ENCODE measurements at regions not wholly inside any gene's neighbourhood (a gene's known extent, or its start where the extent isn't known, plus 50 kb on each side); places are given as distances from the start of the nearest gene placed in this dataset.

DNA sequence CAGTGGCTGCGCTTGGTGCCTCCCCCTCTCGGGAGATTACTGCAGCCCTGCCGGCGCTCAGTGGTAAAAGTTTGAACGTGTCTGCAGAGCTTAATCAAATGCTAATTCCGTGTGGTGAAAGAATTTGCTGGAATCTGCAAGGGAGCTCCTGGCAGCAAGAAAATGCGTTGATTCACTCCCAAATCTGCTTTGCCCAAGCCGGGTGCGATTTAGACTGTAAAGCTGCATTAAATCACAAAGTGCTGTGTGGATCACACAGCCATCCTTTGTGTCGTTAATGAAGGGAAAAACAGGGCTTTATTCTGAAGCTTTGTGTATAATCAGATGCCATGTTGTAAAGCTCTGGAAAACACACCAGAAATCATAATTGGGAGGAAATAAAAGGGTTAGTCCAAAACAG lies 444.1 kb downstream of the BCOR start (continued):
- TF ChIP-seq SMC3 (conservative IDR thresholded peaks at IDR 0.05; ENCODE audit: poor library complexity) (no peak), RAD21 (conservative IDR thresholded peaks at IDR 0.05) (no peak)

DNA sequence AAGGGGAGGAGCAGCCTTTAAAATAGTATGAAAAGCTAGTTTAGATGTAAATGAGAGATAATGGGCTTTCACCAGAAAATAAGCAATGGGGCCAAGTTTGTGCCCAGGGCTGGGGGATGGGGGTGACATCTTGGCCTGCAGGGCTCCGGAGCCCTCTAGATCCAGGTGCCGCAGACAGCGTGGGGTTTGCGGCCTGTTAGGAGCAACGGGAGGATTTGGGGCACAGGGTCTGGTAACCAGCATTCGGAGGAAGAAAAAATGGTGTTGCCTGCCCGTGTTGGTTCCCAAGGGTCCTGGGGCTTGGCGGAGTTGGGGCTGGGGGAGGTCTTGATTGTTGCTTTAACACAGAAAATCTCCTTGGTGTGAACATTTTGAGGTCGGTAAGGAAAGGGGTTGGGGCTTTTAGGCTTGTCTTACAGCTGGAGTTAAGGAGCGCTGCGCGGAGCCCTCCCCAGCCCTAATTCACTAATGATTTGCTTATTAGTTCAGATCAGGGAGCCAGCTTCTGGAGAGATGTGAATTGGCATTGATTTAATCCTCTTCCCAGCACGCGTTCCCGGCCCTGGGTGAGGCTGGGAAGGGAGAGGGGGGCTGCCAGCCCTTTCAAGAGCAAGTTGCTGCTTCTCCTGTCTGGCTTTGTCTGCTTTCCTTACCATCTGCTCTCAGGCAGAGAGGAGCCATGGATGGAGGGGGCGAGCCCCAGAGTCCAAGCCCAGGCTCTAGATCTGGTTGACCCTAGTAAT lies 443.4 kb downstream of the BCOR start:
- Histone ChIP-seq H3K9me3 (ENCODE audit: low read length) (no peaks in the 10 kb centered on the region), H3K79me2 (replicated peaks; ENCODE audit: insufficient read depth, low read length) (no peaks in the 10 kb centered on the region), H4K20me1 (ENCODE audit: insufficient read depth) (no peaks in the 10 kb centered on the region), H3K9me2 (ENCODE audit: insufficient read depth, low read length) (no peaks in the 10 kb centered on the region), H3K27me3 (ENCODE audit: insufficient read depth, low read depth, low read length) (no peaks in the 10 kb centered on the region), H3K27ac (ENCODE audit: low read length) (no peak overlapping the region), H3K4me2 (ENCODE audit: low read length) (no peak overlapping the region), H2AFZ (ENCODE audit: low read depth, low read length) (no peak overlapping the region), H3K4me3 (ENCODE audit: low read length) (no peak overlapping the region), H3K9ac (ENCODE audit: low read length) (peak overlapping the region; percentile 5), H3K36me3 (ENCODE audit: insufficient read depth, low read length) (no peaks in the 10 kb centered on the region), H3F3A (ENCODE audit: insufficient read depth, low read length, poor library complexity, severe bottlenecking) (no peaks in the 10 kb centered on the region)
- no peak for TF ChIP-seq REST (IDR thresholded peaks at IDR 0.05; ENCODE audit: borderline replicate concordance)
- no peak for TF ChIP-seq CTCF (IDR thresholded peaks at IDR 0.05; ENCODE audit: poor library complexity, severe bottlenecking)
- TF ChIP-seq POLR2AphosphoS5 (IDR thresholded peaks at IDR 0.05) = no peak
- no peak for TF ChIP-seq SMC3 (conservative IDR thresholded peaks at IDR 0.05; ENCODE audit: poor library complexity)
- no peak for TF ChIP-seq EP300 (conservative IDR thresholded peaks at IDR 0.05; ENCODE audit: poor library complexity, severe bottlenecking)
- no peak for TF ChIP-seq RAD21 (conservative IDR thresholded peaks at IDR 0.05)
- no peak for TF ChIP-seq EZH2 (IDR thresholded peaks at IDR 0.05; ENCODE audit: borderline replicate concordance, insufficient read depth, low read length, poor library complexity, severe bottlenecking)
- TF ChIP-seq TAF1 (IDR thresholded peaks at IDR 0.05; ENCODE audit: low read depth) = no peak

DNA sequence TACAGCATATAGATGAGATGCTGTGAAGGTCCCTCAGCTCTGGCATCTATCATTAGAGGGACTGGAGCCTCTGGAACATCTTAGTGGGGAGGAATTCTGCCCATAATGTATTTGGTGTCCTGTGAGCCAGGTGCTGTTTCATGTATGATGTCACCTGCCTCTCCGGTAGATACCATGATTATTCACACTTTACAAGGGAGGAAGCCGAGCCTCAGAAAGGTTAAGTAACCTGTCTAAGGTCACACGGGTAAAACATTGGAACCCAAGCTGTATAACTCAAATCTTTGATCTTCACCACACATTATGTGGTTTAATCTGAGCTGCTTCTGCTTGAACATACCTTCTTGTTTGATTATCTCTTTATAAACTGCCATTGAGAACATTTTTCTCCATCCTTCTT lies 442.8 kb downstream of the BCOR start:
- Histone ChIP-seq H3K79me2 (replicated peaks; ENCODE audit: insufficient read depth, low read length) (no peaks in the 10 kb centered on the region), H3K9me3 (ENCODE audit: low read length) (no peaks in the 10 kb centered on the region), H3F3A (ENCODE audit: insufficient read depth, low read length, poor library complexity, severe bottlenecking) (no peaks in the 10 kb centered on the region), H3K4me3 (ENCODE audit: low read length) (no peak overlapping the region), H3K9ac (ENCODE audit: low read length) (no peak overlapping the region), H3K27ac (ENCODE audit: low read length) (no peak overlapping the region), H3K36me3 (ENCODE audit: insufficient read depth, low read length) (no peaks in the 10 kb centered on the region), H2AFZ (ENCODE audit: low read depth, low read length) (no peak overlapping the region), H4K20me1 (ENCODE audit: insufficient read depth) (no peaks in the 10 kb centered on the region), H3K27me3 (ENCODE audit: insufficient read depth, low read depth, low read length) (no peaks in the 10 kb centered on the region), H3K9me2 (ENCODE audit: insufficient read depth, low read length) (no peaks in the 10 kb centered on the region), H3K4me2 (ENCODE audit: low read length) (no peak overlapping the region)
- TF ChIP-seq CTCF (IDR thresholded peaks at IDR 0.05; ENCODE audit: poor library complexity, severe bottlenecking) (no peak), POLR2AphosphoS5 (IDR thresholded peaks at IDR 0.05) (no peak), EP300 (conservative IDR thresholded peaks at IDR 0.05; ENCODE audit: poor library complexity, severe bottlenecking) (no peak), SMC3 (conservative IDR thresholded peaks at IDR 0.05; ENCODE audit: poor library complexity) (no peak), TAF1 (IDR thresholded peaks at IDR 0.05; ENCODE audit: low read depth) (no peak), REST (IDR thresholded peaks at IDR 0.05; ENCODE audit: borderline replicate concordance) (no peak), EZH2 (IDR thresholded peaks at IDR 0.05; ENCODE audit: borderline replicate concordance, insufficient read depth, low read length, poor library complexity, severe bottlenecking) (no peak), MXI1 (conservative IDR thresholded peaks at IDR 0.05; ENCODE audit: poor library complexity, severe bottlenecking) (no peak), RAD21 (conservative IDR thresholded peaks at IDR 0.05) (no peak)
